ENCODE measurements at regions not wholly inside any gene's neighbourhood (a gene's known extent, or its start where the extent isn't known, plus 50 kb on each side); places are given as distances from the start of the nearest gene placed in this dataset.

GRCh38 chr13:111541752-111542529 is 221.5 kb downstream of the TEX29 start:
- TF ChIP-seq POLR2A (IDR thresholded peaks at IDR 0.05) (no peak), CTCF (IDR thresholded peaks at IDR 0.05 in 4 of 5, conservative IDR thresholded peaks at IDR 0.05 in 1 of 5) (no peak)
- Histone ChIP-seq H3K9me3 (no peaks in the 10 kb centered on the region), H3K4me1 (no peaks in the 10 kb centered on the region), H3K27ac (no peak overlapping the region), H3K27me3 (peaks cover 0 to 9% (median 7%) of the 10 kb centered on the region in 3 donors), H3K36me3 (no peaks in the 10 kb centered on the region), H3K4me3 (no peak overlapping the region)
- DNase-seq (no peak), ATAC-seq (no peak)
- intact Hi-C loops (cut with DNase I; ENCODE audit: low total_unique reads): no loop called here
- in situ Hi-C loops (cut with MboI; ENCODE audit: low sequenced_read_pairs in 4 of 4): no loop called here

GRCh38 chr13:111542530-111543341 is 222.3 kb downstream of the TEX29 start:
- Histone ChIP-seq H3K4me1 (no peaks in the 10 kb centered on the region), H3K27me3 (peaks cover 0 to 7% (median 4%) of the 10 kb centered on the region in 3 donors), H3K27ac (no peak overlapping the region), H3K9me3 (no peaks in the 10 kb centered on the region), H3K36me3 (no peaks in the 10 kb centered on the region), H3K4me3 (no peak overlapping the region)
- in situ Hi-C loops (cut with MboI; ENCODE audit: low sequenced_read_pairs in 4 of 4) (no loop called here), intact Hi-C loops (cut with DNase I; ENCODE audit: low total_unique reads) (no loop called here)
- TF ChIP-seq CTCF (IDR thresholded peaks at IDR 0.05 in 4 of 5, conservative IDR thresholded peaks at IDR 0.05 in 1 of 5) (no peak), POLR2A (IDR thresholded peaks at IDR 0.05) (no peak)
- DNase-seq (no peak), ATAC-seq (no peak)

- DNase-seq (no peak), ATAC-seq (no peak)
- Histone ChIP-seq H3K36me3 (no peaks in the 10 kb centered on the region), H3K4me3 (no peak overlapping the region), H3K27ac (no peak overlapping the region), H3K4me1 (no peaks in the 10 kb centered on the region), H3K9me3 (no peaks in the 10 kb centered on the region), H3K27me3 (no peaks in the 10 kb centered on the region)
- TF ChIP-seq POLR2A (IDR thresholded peaks at IDR 0.05): no peak
- TF ChIP-seq CTCF (IDR thresholded peaks at IDR 0.05 in 4 of 5, conservative IDR thresholded peaks at IDR 0.05 in 1 of 5): no peak
- in situ Hi-C loops (cut with MboI; ENCODE audit: low sequenced_read_pairs in 4 of 4): no loop called here
- intact Hi-C loops (cut with DNase I; ENCODE audit: low total_unique reads): no loop called here
These were observed 226.7 kb downstream of the TEX29 start for GRCh38 chr13:111546921-111547675.

- H3K9me3 ChIP-seq: no peaks in the 10 kb centered on the region
- H3K4me1 ChIP-seq: no peaks in the 10 kb centered on the region
- intact Hi-C loops (cut with DNase I; ENCODE audit: low total_unique reads) (no loop called here), in situ Hi-C loops (cut with MboI; ENCODE audit: low sequenced_read_pairs in 4 of 4) (no loop called here)
- H3K27ac ChIP-seq: no peak overlapping the region
- no peaks in the 10 kb centered on the region for H3K36me3 ChIP-seq
- TF ChIP-seq CTCF (IDR thresholded peaks at IDR 0.05 in 4 of 5, conservative IDR thresholded peaks at IDR 0.05 in 1 of 5): no peak
- TF ChIP-seq POLR2A (IDR thresholded peaks at IDR 0.05): no peak
- DNase-seq (no peak), ATAC-seq (no peak)
- H3K27me3 ChIP-seq: no peaks in the 10 kb centered on the region
- H3K4me3 ChIP-seq: no peak overlapping the region
These were observed 227.4 kb downstream of the TEX29 start for GRCh38 chr13:111547726-111548273.
